Peyer's patch (tissue), 4 donors: ENCODE measurements at regions not wholly inside any gene's neighbourhood (a gene's known extent, or its start where the extent isn't known, plus 50 kb on each side); places are given as distances from the start of the nearest gene placed in this dataset.

Experiments used
- POLR2A ChIP-seq, 2 donors: fragments of 450-650 bp; IDR thresholded peaks; one replicate each; pipeline ENCODE4 v1.5.1; 2017; ENCODE audit warnings: antibody characterized with exemption in 2 of 2, mild to moderate bottlenecking in 2 of 2, moderate library complexity in 2 of 2
- TF ChIP-seq, protein P1 (sequence below), 6 experiments: fragments of 450-650 bp in 4 of 6; fragments of 200-600 bp in 2 of 6; sonication (generic) in 1 of 6; IDR thresholded peaks; one replicate each; pipeline ENCODE4 v1.5.1; 2017 to 2019; ENCODE audit warnings: antibody characterized with exemption in 6 of 6, mild to moderate bottlenecking in 3 of 6, moderate library complexity in 1 of 6

DNA sequence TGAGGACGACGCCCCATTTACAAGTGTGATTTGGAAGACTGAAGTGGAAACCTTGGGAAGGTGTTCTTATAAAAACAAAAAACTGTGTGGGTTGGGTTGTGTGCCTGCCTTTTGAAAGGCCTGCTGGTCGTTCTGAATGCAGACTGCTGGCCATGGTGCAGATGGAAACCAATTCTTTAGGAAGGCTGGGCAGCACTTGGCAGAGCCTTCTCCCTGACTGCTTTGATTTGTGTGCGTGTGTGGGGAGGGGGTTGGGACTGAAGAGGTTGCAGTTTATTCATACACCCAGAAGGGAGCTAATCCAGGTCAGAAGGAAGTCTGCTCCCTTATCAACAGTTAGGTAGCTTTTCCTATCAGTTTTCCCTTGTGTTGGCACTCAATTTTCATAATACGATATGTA lies 288.7 kb downstream of the SOX2 start:
- no peak for TF ChIP-seq POLR2A (IDR thresholded peaks at IDR 0.05)
- TF ChIP-seq, protein P1, sequence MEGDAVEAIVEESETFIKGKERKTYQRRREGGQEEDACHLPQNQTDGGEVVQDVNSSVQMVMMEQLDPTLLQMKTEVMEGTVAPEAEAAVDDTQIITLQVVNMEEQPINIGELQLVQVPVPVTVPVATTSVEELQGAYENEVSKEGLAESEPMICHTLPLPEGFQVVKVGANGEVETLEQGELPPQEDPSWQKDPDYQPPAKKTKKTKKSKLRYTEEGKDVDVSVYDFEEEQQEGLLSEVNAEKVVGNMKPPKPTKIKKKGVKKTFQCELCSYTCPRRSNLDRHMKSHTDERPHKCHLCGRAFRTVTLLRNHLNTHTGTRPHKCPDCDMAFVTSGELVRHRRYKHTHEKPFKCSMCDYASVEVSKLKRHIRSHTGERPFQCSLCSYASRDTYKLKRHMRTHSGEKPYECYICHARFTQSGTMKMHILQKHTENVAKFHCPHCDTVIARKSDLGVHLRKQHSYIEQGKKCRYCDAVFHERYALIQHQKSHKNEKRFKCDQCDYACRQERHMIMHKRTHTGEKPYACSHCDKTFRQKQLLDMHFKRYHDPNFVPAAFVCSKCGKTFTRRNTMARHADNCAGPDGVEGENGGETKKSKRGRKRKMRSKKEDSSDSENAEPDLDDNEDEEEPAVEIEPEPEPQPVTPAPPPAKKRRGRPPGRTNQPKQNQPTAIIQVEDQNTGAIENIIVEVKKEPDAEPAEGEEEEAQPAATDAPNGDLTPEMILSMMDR (IDR thresholded peaks at IDR 0.05): no peak
